Thyroid gland (tissue), 4 donors: ENCODE measurements at regions not wholly inside any gene's neighbourhood (a gene's known extent, or its start where the extent isn't known, plus 50 kb on each side); places are given as distances from the start of the nearest gene placed in this dataset.

Experiments used
- POLR2A ChIP-seq, 2 donors: fragments of 450-650 bp; IDR thresholded peaks; one replicate each; pipeline ENCODE4 v1.6.1; 2017; ENCODE audit warnings: antibody characterized with exemption in 2 of 2, mild to moderate bottlenecking in 2 of 2, moderate library complexity in 1 of 2
- TF ChIP-seq, protein P1 (sequence below), 6 experiments: fragments of 200-600 bp in 3 of 6; fragments of 450-650 bp in 3 of 6; sonication (generic) in 3 of 6; IDR thresholded peaks; one replicate each; pipeline ENCODE4 v1.5.1; 2016 to 2019; ENCODE audit warnings: antibody characterized with exemption in 6 of 6, mild to moderate bottlenecking in 2 of 6, inconsistent platforms in 1 of 6, moderate library complexity in 1 of 6

GRCh38 chr13:40016953-40017660, 361.6 kb downstream of the COG6 start:
- TF ChIP-seq, protein P1, sequence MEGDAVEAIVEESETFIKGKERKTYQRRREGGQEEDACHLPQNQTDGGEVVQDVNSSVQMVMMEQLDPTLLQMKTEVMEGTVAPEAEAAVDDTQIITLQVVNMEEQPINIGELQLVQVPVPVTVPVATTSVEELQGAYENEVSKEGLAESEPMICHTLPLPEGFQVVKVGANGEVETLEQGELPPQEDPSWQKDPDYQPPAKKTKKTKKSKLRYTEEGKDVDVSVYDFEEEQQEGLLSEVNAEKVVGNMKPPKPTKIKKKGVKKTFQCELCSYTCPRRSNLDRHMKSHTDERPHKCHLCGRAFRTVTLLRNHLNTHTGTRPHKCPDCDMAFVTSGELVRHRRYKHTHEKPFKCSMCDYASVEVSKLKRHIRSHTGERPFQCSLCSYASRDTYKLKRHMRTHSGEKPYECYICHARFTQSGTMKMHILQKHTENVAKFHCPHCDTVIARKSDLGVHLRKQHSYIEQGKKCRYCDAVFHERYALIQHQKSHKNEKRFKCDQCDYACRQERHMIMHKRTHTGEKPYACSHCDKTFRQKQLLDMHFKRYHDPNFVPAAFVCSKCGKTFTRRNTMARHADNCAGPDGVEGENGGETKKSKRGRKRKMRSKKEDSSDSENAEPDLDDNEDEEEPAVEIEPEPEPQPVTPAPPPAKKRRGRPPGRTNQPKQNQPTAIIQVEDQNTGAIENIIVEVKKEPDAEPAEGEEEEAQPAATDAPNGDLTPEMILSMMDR (IDR thresholded peaks at IDR 0.05): no peak
- TF ChIP-seq POLR2A (IDR thresholded peaks at IDR 0.05): no peak
